Neural progenitor cell (in vitro differentiated cells): ENCODE measurements at regions not wholly inside any gene's neighbourhood (a gene's known extent, or its start where the extent isn't known, plus 50 kb on each side); places are given as distances from the start of the nearest gene placed in this dataset.

Source experiments
- DNase-seq: peaks from one replicate; pipeline ENCODE4 v3.0.0-alpha.2; 2016; ENCODE audit warnings: low spot score
- H2AFZ ChIP-seq: fragments of 200-600 bp; sonication (generic); replicated peaks from 2 replicates; pipeline ENCODE4 v1.6.1; 2016; ENCODE audit warnings: antibody characterized with exemption
- H3F3A ChIP-seq: fragments of 200-600 bp; sonication (generic); 2 replicates; pipeline ENCODE4 v1.6.1; 2016; ENCODE audit warnings: antibody characterized with exemption, low read depth
- H3K27ac ChIP-seq: fragments of 200-600 bp; sonication (generic); 2 replicates; pipeline ENCODE4 v1.5.1; 2016; ENCODE audit warnings: mild to moderate bottlenecking
- H3K27me3 ChIP-seq: fragments of 200-600 bp; sonication (generic); 2 replicates; pipeline ENCODE4 v1.6.1; 2016; ENCODE audit warnings: mild to moderate bottlenecking, moderate library complexity
- H3K36me3 ChIP-seq: fragments of 200-600 bp; sonication (generic); 2 replicates; pipeline ENCODE4 v1.5.1; 2016
- H3K4me1 ChIP-seq: fragments of 200-600 bp; sonication (generic); 2 replicates; pipeline ENCODE4 v1.6.1; 2016; ENCODE audit warnings: mixed run types
- H3K4me2 ChIP-seq: fragments of 200-600 bp; sonication (generic); 2 replicates; pipeline ENCODE4 v1.6.1; 2016
- H3K4me3 ChIP-seq: fragments of 200-600 bp; sonication (generic); 2 replicates; pipeline ENCODE4 v1.5.1; 2016
- H3K79me2 ChIP-seq: fragments of 200-600 bp; sonication (generic); 2 replicates; pipeline ENCODE4 v1.6.1; 2016; ENCODE audit warnings: low read depth
- H3K9ac ChIP-seq: fragments of 200-600 bp; sonication (generic); 2 replicates; pipeline ENCODE4 v1.6.1; 2016
- H3K9me3 ChIP-seq: fragments of 200-600 bp; sonication (generic); 2 replicates; pipeline ENCODE4 v1.5.1; 2016; ENCODE audit warnings: low read depth
- H4K20me1 ChIP-seq: fragments of 200-600 bp; sonication (generic); 2 replicates; pipeline ENCODE4 v1.6.1; 2016; ENCODE audit warnings: low read depth
- H3K27ac Mint-ChIP-seq: 3 replicates; pipeline ENCODE4 v1.8.0; 2021; ENCODE audit warnings: mixed read lengths
- H3K27me3 Mint-ChIP-seq: 2 replicates; pipeline ENCODE4 v1.8.0; 2022; ENCODE audit warnings: low read depth, mild to moderate bottlenecking, inconsistent platforms, moderate library complexity, mixed read lengths; ENCODE audit not compliant: insufficient read depth
- H3K36me3 Mint-ChIP-seq: 3 replicates; pipeline ENCODE4 v1.8.0; 2021; ENCODE audit warnings: mixed read lengths
- H3K4me1 Mint-ChIP-seq: 3 replicates; pipeline ENCODE4 v1.8.0; 2021; ENCODE audit warnings: mixed read lengths
- H3K4me3 Mint-ChIP-seq: 3 replicates; pipeline ENCODE4 v1.8.0; 2021; ENCODE audit warnings: mild to moderate bottlenecking, moderate library complexity, mixed read lengths
- H3K9me3 Mint-ChIP-seq: 3 replicates; pipeline ENCODE4 v1.8.0; 2020; ENCODE audit warnings: mixed read lengths
- EZH2 ChIP-seq: fragments of 200-600 bp; sonication (generic); IDR thresholded peaks from 2 replicates; pipeline ENCODE4 v1.6.1; 2017; ENCODE audit warnings: antibody characterized with exemption, mild to moderate bottlenecking, moderate library complexity
- EZH2phosphoT487 ChIP-seq: fragments of 200-600 bp; sonication (generic); IDR thresholded peaks from 2 replicates; pipeline ENCODE4 v1.6.1; 2017; ENCODE audit warnings: antibody characterized with exemption
- TF ChIP-seq, protein P1 (sequence below): fragments of 200-600 bp; sonication (generic); IDR thresholded peaks from 2 replicates; pipeline ENCODE4 v1.5.1; 2017; ENCODE audit warnings: antibody characterized with exemption, mild to moderate bottlenecking

DNA sequence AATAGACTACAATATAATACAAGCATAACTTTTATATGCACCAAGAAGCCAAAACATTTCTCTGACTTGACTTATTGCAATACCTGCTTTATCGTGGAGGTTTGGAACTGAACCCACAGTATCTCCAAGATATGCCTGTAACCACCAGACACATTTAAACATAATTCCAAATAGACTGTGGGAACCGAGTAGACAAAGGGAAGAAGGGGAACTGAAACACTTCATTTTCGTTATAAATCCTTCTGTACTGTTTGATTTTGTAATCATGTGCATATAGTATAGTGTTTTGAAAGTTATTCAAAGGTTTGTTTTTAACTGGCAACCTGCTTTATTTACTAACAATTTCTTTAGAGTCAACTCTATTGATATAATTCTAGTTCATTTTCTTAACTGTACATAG is 154.9 kb upstream of the BEND6 start:
- Histone ChIP-seq H3K27me3 (no peaks in the 10 kb centered on the region), H3K9me3 (no peaks in the 10 kb centered on the region), H3K9ac (no peak overlapping the region), H3K79me2 (peaks cover 100% of the 10 kb centered on the region), H3K4me3 (no peak overlapping the region), H3K36me3 (no peaks in the 10 kb centered on the region), H3K4me2 (no peak overlapping the region), H3F3A (peaks cover 17% of the 10 kb centered on the region), H3K27ac (no peak overlapping the region), H3K4me1 (peaks cover 43% of the 10 kb centered on the region), H2AFZ (no peak overlapping the region), H4K20me1 (peaks cover 42% of the 10 kb centered on the region)
- H3K4me1 Mint-ChIP-seq: peaks cover 33% of the 10 kb centered on the region
- H3K27me3 Mint-ChIP-seq: no peaks in the 10 kb centered on the region
- H3K4me3 Mint-ChIP-seq: no peak overlapping the region
- no peaks in the 10 kb centered on the region for H3K9me3 Mint-ChIP-seq
- peaks cover 12% of the 10 kb centered on the region for H3K36me3 Mint-ChIP-seq
- DNase-seq: no peak
- TF ChIP-seq EZH2phosphoT487 (no peak), EZH2 (no peak)
- TF ChIP-seq, protein P1, sequence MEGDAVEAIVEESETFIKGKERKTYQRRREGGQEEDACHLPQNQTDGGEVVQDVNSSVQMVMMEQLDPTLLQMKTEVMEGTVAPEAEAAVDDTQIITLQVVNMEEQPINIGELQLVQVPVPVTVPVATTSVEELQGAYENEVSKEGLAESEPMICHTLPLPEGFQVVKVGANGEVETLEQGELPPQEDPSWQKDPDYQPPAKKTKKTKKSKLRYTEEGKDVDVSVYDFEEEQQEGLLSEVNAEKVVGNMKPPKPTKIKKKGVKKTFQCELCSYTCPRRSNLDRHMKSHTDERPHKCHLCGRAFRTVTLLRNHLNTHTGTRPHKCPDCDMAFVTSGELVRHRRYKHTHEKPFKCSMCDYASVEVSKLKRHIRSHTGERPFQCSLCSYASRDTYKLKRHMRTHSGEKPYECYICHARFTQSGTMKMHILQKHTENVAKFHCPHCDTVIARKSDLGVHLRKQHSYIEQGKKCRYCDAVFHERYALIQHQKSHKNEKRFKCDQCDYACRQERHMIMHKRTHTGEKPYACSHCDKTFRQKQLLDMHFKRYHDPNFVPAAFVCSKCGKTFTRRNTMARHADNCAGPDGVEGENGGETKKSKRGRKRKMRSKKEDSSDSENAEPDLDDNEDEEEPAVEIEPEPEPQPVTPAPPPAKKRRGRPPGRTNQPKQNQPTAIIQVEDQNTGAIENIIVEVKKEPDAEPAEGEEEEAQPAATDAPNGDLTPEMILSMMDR: no peak
- H3K27ac Mint-ChIP-seq: no peak overlapping the region

DNA sequence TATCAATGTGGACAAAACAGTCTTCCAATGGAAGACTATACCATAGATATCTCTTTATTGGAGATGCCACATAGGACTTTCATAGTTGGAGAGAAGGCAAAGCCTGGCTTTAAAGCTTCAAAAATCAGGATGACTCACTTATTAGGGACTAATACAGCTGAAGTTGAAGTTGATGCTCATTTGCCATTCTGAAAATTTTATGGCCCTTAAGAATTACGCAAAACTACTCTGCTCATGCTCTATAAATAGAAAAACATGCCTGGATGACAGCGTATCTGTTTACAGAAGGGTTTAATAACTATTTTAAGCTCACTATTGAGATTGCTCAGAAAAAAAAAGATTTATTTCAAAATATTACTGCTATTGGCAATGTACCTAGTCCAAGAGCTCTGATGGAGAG is 155.5 kb upstream of the DST start:
- DNase-seq: no peak
- H3F3A ChIP-seq: peaks cover 25% of the 10 kb centered on the region
- Mint-ChIP-seq H3K9me3 (no peaks in the 10 kb centered on the region), H3K27ac (no peak overlapping the region), H3K27me3 (no peaks in the 10 kb centered on the region), H3K4me3 (no peak overlapping the region), H3K36me3 (peaks cover 12% of the 10 kb centered on the region), H3K4me1 (peaks cover 26% of the 10 kb centered on the region)
- H3K36me3 ChIP-seq: no peaks in the 10 kb centered on the region
- H3K4me1 ChIP-seq: peaks cover 37% of the 10 kb centered on the region
- H3K9ac ChIP-seq: no peak overlapping the region
- H4K20me1 ChIP-seq: peaks cover 42% of the 10 kb centered on the region
- H3K9me3 ChIP-seq: no peaks in the 10 kb centered on the region
- no peak overlapping the region for H3K4me2 ChIP-seq
- TF ChIP-seq, protein P1: no peak
- TF ChIP-seq EZH2 (no peak), EZH2phosphoT487 (no peak)
- H3K4me3 ChIP-seq: no peak overlapping the region
- no peak overlapping the region for H2AFZ ChIP-seq
- H3K27me3 ChIP-seq: no peaks in the 10 kb centered on the region
- no peak overlapping the region for H3K27ac ChIP-seq
- peaks cover 100% of the 10 kb centered on the region for H3K79me2 ChIP-seq

DNA sequence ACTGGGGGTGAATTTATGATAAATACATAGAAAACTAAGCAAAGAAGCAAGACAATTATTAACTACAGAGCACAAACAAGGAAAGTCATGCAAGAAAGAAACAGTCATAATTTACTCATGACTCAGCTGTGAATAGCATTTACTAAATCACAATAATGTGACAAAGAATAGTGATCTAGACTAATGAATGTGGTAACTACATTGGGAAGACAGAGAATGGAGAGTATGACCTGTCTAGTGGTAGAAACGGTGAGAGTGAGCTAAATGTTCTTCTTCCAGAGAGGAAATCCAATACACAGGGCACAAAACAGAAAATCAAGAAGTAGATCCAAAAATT is 153.5 kb upstream of the DST start:
- Mint-ChIP-seq H3K27me3 (no peaks in the 10 kb centered on the region), H3K4me3 (no peak overlapping the region), H3K36me3 (peaks cover 14% of the 10 kb centered on the region), H3K27ac (no peak overlapping the region), H3K9me3 (peaks cover 4% of the 10 kb centered on the region), H3K4me1 (peaks cover 17% of the 10 kb centered on the region)
- peaks cover 54% of the 10 kb centered on the region for H4K20me1 ChIP-seq
- peaks cover 25% of the 10 kb centered on the region for H3F3A ChIP-seq
- no peak overlapping the region for H3K27ac ChIP-seq
- no peak overlapping the region for H2AFZ ChIP-seq
- peaks cover 100% of the 10 kb centered on the region for H3K79me2 ChIP-seq
- DNase-seq: no peak
- no peaks in the 10 kb centered on the region for H3K9me3 ChIP-seq
- H3K4me1 ChIP-seq: peaks cover 30% of the 10 kb centered on the region
- no peaks in the 10 kb centered on the region for H3K36me3 ChIP-seq
- H3K4me2 ChIP-seq: peak overlapping the region; percentile 55
- no peaks in the 10 kb centered on the region for H3K27me3 ChIP-seq
- H3K4me3 ChIP-seq: no peak overlapping the region
- TF ChIP-seq, protein P1: no peak
- TF ChIP-seq EZH2phosphoT487 (no peak), EZH2 (no peak)
- no peak overlapping the region for H3K9ac ChIP-seq
